Adrenal gland (tissue), 9 donors: ENCODE measurements at regions not wholly inside any gene's neighbourhood (a gene's known extent, or its start where the extent isn't known, plus 50 kb on each side); places are given as distances from the start of the nearest gene placed in this dataset.

Source experiments
- DNase-seq, 7 donors: peaks; one replicate each; pipeline ENCODE4 v3.0.0-alpha.2; 2019 to 2020
- H3K27ac ChIP-seq, 5 donors: fragments of 200-600 bp; sonication (generic) in 4 of 5; 1 replicate in 3 of 5; 2 replicates in 2 of 5; pipeline versions ENCODE4 v1.5.1 to v1.8.0; 2016 to 2020; ENCODE audit warnings: mild to moderate bottlenecking in 1 of 5
- H3K27me3 ChIP-seq: fragments of 200-600 bp; 2 replicates; pipeline ENCODE4 v1.8.0; 2021
- H3K36me3 ChIP-seq, 2 donors: fragments of 200-600 bp; replicated peaks in 1 of 2; 1 replicate in 1 of 2; 2 replicates in 1 of 2; pipeline versions ENCODE4 v1.5.1 to v1.8.0; 2018 to 2022
- H3K4me1 ChIP-seq, 2 donors: fragments of 200-600 bp; replicated peaks in 1 of 2; 1 replicate in 1 of 2; 2 replicates in 1 of 2; pipeline versions ENCODE4 v1.5.1 to v1.8.0; 2018 to 2021
- H3K4me3 ChIP-seq, 4 donors: fragments of 200-600 bp; sonication (generic) in 3 of 4; one replicate each; pipeline ENCODE4 v1.5.1; 2016 to 2018
- H3K9me3 ChIP-seq, 3 donors: fragments of 200-600 bp; sonication (generic) in 1 of 3; replicated peaks in 1 of 3; 1 replicate in 2 of 3; 2 replicates in 1 of 3; pipeline versions ENCODE4 v1.5.1 to v1.8.0; 2016 to 2021
- POLR2A ChIP-seq, 2 donors: fragments of 450-650 bp; IDR thresholded peaks; one replicate each; pipeline ENCODE4 v1.6.1; 2017; ENCODE audit warnings: antibody characterized with exemption in 2 of 2, mild to moderate bottlenecking in 2 of 2, moderate library complexity in 1 of 2
- WGBS, 4 donors: extraction: QIAGEN DNeasy Blood & Tissue Kit in 2 of 4; methylation state at CpG; one replicate each; pipeline versions ENCODE4 v1.1.5 to v1.1.7; 2013 to 2017; 5-methylcytosine and 5-hydroxymethylcytosine counted together
- intact Hi-C, 2 donors: fragments of 100-400 bp; cut with DNase I; formaldehyde crosslinking; loops; one replicate each; pipeline versions ENCODE4 v1.14.1 to v1.15.0; 2022 to 2023
- TF ChIP-seq, protein P1 (sequence below), 6 experiments: fragments of 450-650 bp in 4 of 6; fragments of 200-600 bp in 2 of 6; sonication (generic) in 1 of 6; IDR thresholded peaks; 1 replicate in 5 of 6; 2 replicates in 1 of 6; pipeline versions ENCODE4 v1.5.1 to v1.8.0; 2016 to 2021; ENCODE audit warnings: antibody characterized with exemption in 6 of 6, mild to moderate bottlenecking in 2 of 6, moderate library complexity in 1 of 6
- donor health status: healthy with polysubstance abuse.
- donor health status: Bipolar disorder and iron deficiency.
- donor health status: DM: yes; HTN: yes; CAD: no.
- donor health status: DM: no; HTN: no; CAD: no.
- donor health status: DM: no; HTN: no; CAD: no.

DNA sequence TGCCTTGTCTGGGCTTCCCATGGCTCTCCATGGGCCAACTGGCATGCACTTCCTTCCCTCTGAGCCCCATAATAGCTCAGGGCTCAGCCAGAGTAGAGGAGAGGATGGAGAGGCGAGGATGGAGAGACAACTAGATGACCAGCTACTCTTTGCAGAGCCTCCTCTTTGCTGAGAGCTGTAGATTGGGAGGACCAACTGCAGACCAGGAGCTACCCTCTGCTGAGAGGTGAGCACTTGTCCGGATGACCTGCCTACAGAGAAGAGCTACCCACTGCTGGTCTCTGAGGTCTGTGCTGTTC, 58.0 kb upstream of the ETV3 start:
- peaks cover 24% of the 10 kb centered on the region for H3K27me3 ChIP-seq
- H3K36me3 ChIP-seq, result no peaks in the 10 kb centered on the region
- H3K4me3 ChIP-seq, result no peak overlapping the region
- no peaks in the 10 kb centered on the region for H3K9me3 ChIP-seq
- 80 to 96% (median 89%) methylated on average over 2 of the region's 2 CpGs for WGBS, 4 donors
- intact Hi-C loops, result loop anchor here (10.0 kb wide), 3 partner anchors 169 to 299 kb away; no protein-coding TSS in a partner anchor
- DNase-seq, result peak in 1 of 7 donors; percentile 20
- H3K27ac ChIP-seq, result no peak overlapping the region
- TF ChIP-seq, protein P1, sequence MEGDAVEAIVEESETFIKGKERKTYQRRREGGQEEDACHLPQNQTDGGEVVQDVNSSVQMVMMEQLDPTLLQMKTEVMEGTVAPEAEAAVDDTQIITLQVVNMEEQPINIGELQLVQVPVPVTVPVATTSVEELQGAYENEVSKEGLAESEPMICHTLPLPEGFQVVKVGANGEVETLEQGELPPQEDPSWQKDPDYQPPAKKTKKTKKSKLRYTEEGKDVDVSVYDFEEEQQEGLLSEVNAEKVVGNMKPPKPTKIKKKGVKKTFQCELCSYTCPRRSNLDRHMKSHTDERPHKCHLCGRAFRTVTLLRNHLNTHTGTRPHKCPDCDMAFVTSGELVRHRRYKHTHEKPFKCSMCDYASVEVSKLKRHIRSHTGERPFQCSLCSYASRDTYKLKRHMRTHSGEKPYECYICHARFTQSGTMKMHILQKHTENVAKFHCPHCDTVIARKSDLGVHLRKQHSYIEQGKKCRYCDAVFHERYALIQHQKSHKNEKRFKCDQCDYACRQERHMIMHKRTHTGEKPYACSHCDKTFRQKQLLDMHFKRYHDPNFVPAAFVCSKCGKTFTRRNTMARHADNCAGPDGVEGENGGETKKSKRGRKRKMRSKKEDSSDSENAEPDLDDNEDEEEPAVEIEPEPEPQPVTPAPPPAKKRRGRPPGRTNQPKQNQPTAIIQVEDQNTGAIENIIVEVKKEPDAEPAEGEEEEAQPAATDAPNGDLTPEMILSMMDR (IDR thresholded peaks at IDR 0.05), result no peak
- TF ChIP-seq POLR2A (IDR thresholded peaks at IDR 0.05), result no peak
- no peaks in the 10 kb centered on the region for H3K4me1 ChIP-seq

GRCh38 chr1:157195521-157196244, 57.5 kb upstream of the ETV3 start:
- Histone ChIP-seq H3K4me3 (no peak overlapping the region), H3K27ac (no peak overlapping the region), H3K27me3 (peaks cover 24% of the 10 kb centered on the region), H3K4me1 (no peaks in the 10 kb centered on the region), H3K9me3 (no peaks in the 10 kb centered on the region), H3K36me3 (no peaks in the 10 kb centered on the region)
- WGBS, 4 donors, result 65 to 72% (median 69%) methylated on average over 10 to 13 of the region's 13 CpGs; no CpG with 5 or more reads in 1 of the 4 donors
- DNase-seq, result peak in 1 of 7 donors; percentile 13
- intact Hi-C loops, result loop anchor here (10.0 kb wide), 3 partner anchors 169 to 299 kb away; no protein-coding TSS in a partner anchor
- TF ChIP-seq POLR2A (IDR thresholded peaks at IDR 0.05), result no peak
- TF ChIP-seq, protein P1 (IDR thresholded peaks at IDR 0.05), result no peak

DNA sequence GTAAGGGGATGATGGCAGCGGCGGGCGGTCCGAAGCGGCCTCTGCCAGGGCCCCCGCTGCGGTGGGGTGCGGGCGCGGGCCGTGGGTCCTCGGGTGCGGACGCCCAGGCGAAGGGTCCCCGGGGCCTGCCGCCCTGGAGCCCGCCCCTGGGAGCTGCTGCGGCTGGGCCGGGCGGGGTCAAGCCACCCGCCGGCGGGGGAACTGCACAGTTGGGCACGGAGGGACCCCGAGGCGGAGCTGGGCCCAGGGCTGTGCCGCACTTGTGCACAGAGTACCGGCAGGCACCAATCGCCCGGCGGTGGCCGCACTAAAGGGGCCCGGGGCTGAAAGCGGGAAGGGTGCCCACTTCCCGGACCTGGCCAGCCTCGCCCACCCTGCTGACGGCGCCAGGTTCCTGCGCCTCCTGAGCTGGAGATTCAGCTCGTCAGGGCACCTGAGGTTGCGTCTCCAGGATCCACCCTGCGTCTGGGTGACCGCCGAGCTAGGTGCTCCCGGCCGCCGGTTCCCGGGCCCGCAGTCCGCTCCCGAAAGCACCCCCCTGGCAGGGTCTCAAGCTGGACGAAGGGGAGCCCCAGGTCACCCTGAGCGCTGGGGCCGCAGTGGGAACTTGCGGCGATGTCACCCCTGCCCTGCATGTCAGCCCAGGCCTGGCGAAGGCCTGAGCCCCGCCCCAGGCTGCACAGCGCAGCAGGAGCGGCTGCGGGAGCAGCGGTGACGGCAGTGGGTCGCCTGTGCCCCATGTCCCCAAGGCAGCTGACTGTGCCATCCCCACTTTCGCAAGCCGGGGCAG, 56.7 kb upstream of the ETV3 start:
- peaks cover 24% of the 10 kb centered on the region for H3K27me3 ChIP-seq
- no peak overlapping the region for H3K4me3 ChIP-seq

More for the DNA sequence above, 56.7 kb upstream of the ETV3 start:
- peak in 1 of 7 donors; percentile 21 for DNase-seq
- intact Hi-C loops, result loop anchor here (10.0 kb wide), 3 partner anchors 170 to 300 kb away; no protein-coding TSS in a partner anchor
- Histone ChIP-seq H3K36me3 (no peaks in the 10 kb centered on the region), H3K9me3 (no peaks in the 10 kb centered on the region), H3K4me1 (no peaks in the 10 kb centered on the region), H3K27ac (no peak overlapping the region)
- WGBS, 4 donors, result 13 to 16% (median 14%) methylated on average over 13 to 67 of the region's 67 CpGs
- TF ChIP-seq, protein P1 (IDR thresholded peaks at IDR 0.05), result no peak
- TF ChIP-seq POLR2A (IDR thresholded peaks at IDR 0.05), result no peak
